Smooth muscle cell (in vitro differentiated cells): ENCODE measurements at regions not wholly inside any gene's neighbourhood (a gene's known extent, or its start where the extent isn't known, plus 50 kb on each side); places are given as distances from the start of the nearest gene placed in this dataset.
"Not testable (repeated sequence)": the region's sequence is repeated elsewhere in the genome, so short reads cannot be mapped to it uniquely, and the experiment has no call there.

Source experiments
- DNase-seq: peaks from one replicate; lab custom pipeline; 2025; ENCODE audit not compliant: unreplicated experiment; lab: John Stamatoyannopoulos, UW
- H2AFZ ChIP-seq: fragments of 200-600 bp; sonication (generic); 2 replicates; pipeline ENCODE4 v1.6.0; 2016; ENCODE audit warnings: antibody characterized with exemption, low read depth, mild to moderate bottlenecking
- H3F3A ChIP-seq: fragments of 200-600 bp; sonication (generic); 2 replicates; pipeline ENCODE4 v1.6.0; 2017; ENCODE audit warnings: antibody characterized with exemption, low read depth
- H3K27ac ChIP-seq: fragments of 200-600 bp; sonication (generic); 2 replicates; pipeline ENCODE4 v1.5.1; 2016; ENCODE audit warnings: low read depth, mild to moderate bottlenecking
- H3K27me3 ChIP-seq: fragments of 200-600 bp; sonication (generic); 2 replicates; pipeline ENCODE4 v1.6.1; 2016; ENCODE audit warnings: low read depth, mild to moderate bottlenecking
- H3K36me3 ChIP-seq: fragments of 200-600 bp; sonication (generic); 2 replicates; pipeline ENCODE4 v1.5.1; 2016; ENCODE audit warnings: low read depth
- H3K4me1 ChIP-seq: fragments of 200-600 bp; sonication (generic); 2 replicates; pipeline ENCODE4 v1.5.1; 2016; ENCODE audit warnings: low read depth
- H3K4me2 ChIP-seq: fragments of 200-600 bp; sonication (generic); 2 replicates; pipeline ENCODE4 v1.6.0; 2016; ENCODE audit warnings: mild to moderate bottlenecking
- H3K4me3 ChIP-seq: fragments of 200-600 bp; sonication (generic); 2 replicates; pipeline ENCODE4 v1.5.1; 2016; ENCODE audit warnings: mild to moderate bottlenecking
- H3K79me2 ChIP-seq: fragments of 200-600 bp; sonication (generic); 2 replicates; pipeline ENCODE4 v1.6.0; 2016; ENCODE audit warnings: low read depth, mild to moderate bottlenecking
- H3K9ac ChIP-seq: fragments of 200-600 bp; sonication (generic); 2 replicates; pipeline ENCODE4 v1.6.0; 2016; ENCODE audit warnings: low read depth
- H3K9me3 ChIP-seq: fragments of 200-600 bp; sonication (generic); replicated peaks from 2 replicates; pipeline ENCODE4 v1.5.1; 2016; ENCODE audit warnings: low read depth
- H4K20me1 ChIP-seq: fragments of 200-600 bp; sonication (generic); 2 replicates; pipeline ENCODE4 v1.6.0; 2016; ENCODE audit warnings: low read depth
- CTCF ChIP-seq: fragments of 200-600 bp; sonication (generic); IDR thresholded peaks from 2 replicates; pipeline ENCODE4 v1.5.1; 2017; ENCODE audit warnings: borderline replicate concordance, mild to moderate bottlenecking, antibody characterized with exemption; ENCODE audit not compliant: insufficient read depth, poor library complexity, severe bottlenecking
- WGBS: methylation state at CpG from one replicate; pipeline ENCODE4 v1.1.7; 2016; ENCODE audit warnings: low lambda C conversion rate; 5-methylcytosine and 5-hydroxymethylcytosine counted together

GRCh38 chr1:181239086-181239485 is 150.6 kb downstream of the IER5 start:
- no peaks in the 10 kb centered on the region for H3F3A ChIP-seq
- H3K27me3 ChIP-seq, result no peaks in the 10 kb centered on the region
- no peaks in the 10 kb centered on the region for H3K79me2 ChIP-seq
- no peaks in the 10 kb centered on the region for H3K4me1 ChIP-seq
- H2AFZ ChIP-seq, result no peak overlapping the region
- H3K36me3 ChIP-seq, result no peaks in the 10 kb centered on the region
- no peak overlapping the region for H3K9ac ChIP-seq
- no peaks in the 10 kb centered on the region for H4K20me1 ChIP-seq
- no peak for DNase-seq
- 84% methylated on average over 2 of the region's 2 CpGs for WGBS
- no peaks in the 10 kb centered on the region for H3K9me3 ChIP-seq
- H3K4me2 ChIP-seq, result no peak overlapping the region
- no peak overlapping the region for H3K27ac ChIP-seq
- no peak for TF ChIP-seq CTCF
- H3K4me3 ChIP-seq, result no peak overlapping the region

GRCh38 chr1:181246320-181246719 is 157.8 kb downstream of the IER5 start:
- not testable (repeated sequence) for H3K4me2 ChIP-seq, H3K9me3 ChIP-seq, H3K27me3 ChIP-seq, H3K27ac ChIP-seq, H3K9ac ChIP-seq, H3K36me3 ChIP-seq, H3K79me2 ChIP-seq, H3K4me1 ChIP-seq, H3K4me3 ChIP-seq, H3F3A ChIP-seq, H4K20me1 ChIP-seq, DNase-seq, H2AFZ ChIP-seq
- 92% methylated on average over 8 of the region's 8 CpGs for WGBS

DNA sequence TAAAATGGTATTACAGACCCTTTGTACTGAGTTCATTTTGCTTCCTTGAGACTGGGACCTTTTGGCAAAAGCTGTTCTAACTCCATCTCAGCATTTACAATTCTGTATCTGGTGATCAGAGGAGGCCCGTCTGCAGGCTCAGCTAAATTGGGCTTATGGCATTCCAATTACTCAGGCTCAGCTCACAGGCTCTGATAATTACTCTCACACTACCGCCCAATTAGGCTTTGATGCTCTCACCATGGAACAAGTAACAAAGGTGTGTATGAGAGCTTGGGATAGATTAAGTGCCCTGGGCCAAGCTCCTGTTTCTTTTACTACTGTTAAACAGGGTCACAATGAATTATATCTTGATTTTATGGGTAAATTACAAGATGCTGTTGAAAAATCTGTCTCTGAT is 159.9 kb downstream of the IER5 start:
- not testable (repeated sequence) for DNase-seq, H3K9ac ChIP-seq, H3K4me2 ChIP-seq, H3K79me2 ChIP-seq, H4K20me1 ChIP-seq, H3K4me3 ChIP-seq, H3K27ac ChIP-seq, H2AFZ ChIP-seq, H3F3A ChIP-seq, H3K27me3 ChIP-seq, H3K36me3 ChIP-seq, H3K4me1 ChIP-seq, H3K9me3 ChIP-seq
- 64% methylated on average over 2 of the region's 2 CpGs for WGBS

GRCh38 chr1:181249186-181249585 is 160.7 kb downstream of the IER5 start:
- 95% methylated on average over 3 of the region's 3 CpGs for WGBS
- H3K27ac ChIP-seq, result no peak overlapping the region
- DNase-seq, result no peak
- TF ChIP-seq CTCF, result no peak
- H3K4me3 ChIP-seq, result no peak overlapping the region
- no peak overlapping the region for H3K4me2 ChIP-seq
- H3K79me2 ChIP-seq, result no peaks in the 10 kb centered on the region
- H3K4me1 ChIP-seq, result peaks cover 10% of the 10 kb centered on the region
- no peaks in the 10 kb centered on the region for H3K36me3 ChIP-seq
- no peaks in the 10 kb centered on the region for H4K20me1 ChIP-seq
- no peak overlapping the region for H3K9ac ChIP-seq
- H3K9me3 ChIP-seq, result no peaks in the 10 kb centered on the region
- H3K27me3 ChIP-seq, result no peaks in the 10 kb centered on the region
- H3F3A ChIP-seq, result no peaks in the 10 kb centered on the region
- no peak overlapping the region for H2AFZ ChIP-seq

DNA sequence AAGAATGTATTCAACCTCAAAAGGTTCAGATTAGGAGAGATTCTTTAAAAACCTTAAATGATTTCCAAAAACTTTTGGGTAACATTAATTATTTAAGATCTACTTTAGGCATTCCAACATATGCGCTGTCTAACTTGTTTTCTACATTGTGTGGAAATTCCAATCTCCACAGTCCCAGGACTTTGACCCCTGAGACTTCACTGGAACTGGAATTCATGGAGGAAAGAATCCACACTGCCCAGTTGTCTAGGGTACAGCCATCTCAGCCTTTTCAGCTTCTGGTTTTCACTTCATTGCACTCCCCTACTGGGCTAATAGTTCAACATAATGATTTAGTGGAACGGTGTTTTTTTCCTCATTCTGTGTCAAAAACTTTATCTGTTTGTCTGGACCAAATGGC is 161.5 kb downstream of the IER5 start:
- no peaks in the 10 kb centered on the region for H3K36me3 ChIP-seq
- no peak overlapping the region for H3K4me3 ChIP-seq
- H2AFZ ChIP-seq, result no peak overlapping the region
- no peaks in the 10 kb centered on the region for H3F3A ChIP-seq
- no peak overlapping the region for H3K4me2 ChIP-seq
- H3K79me2 ChIP-seq, result no peaks in the 10 kb centered on the region
- 86% methylated on average over 2 of the region's 2 CpGs for WGBS
- no peaks in the 10 kb centered on the region for H3K27me3 ChIP-seq
- no peaks in the 10 kb centered on the region for H3K9me3 ChIP-seq
- peaks cover 10% of the 10 kb centered on the region for H3K4me1 ChIP-seq
- no peaks in the 10 kb centered on the region for H4K20me1 ChIP-seq
- no peak overlapping the region for H3K27ac ChIP-seq
- no peak for DNase-seq
- no peak for TF ChIP-seq CTCF
- no peak overlapping the region for H3K9ac ChIP-seq
